ENCODE measurements at regions not wholly inside any gene's neighbourhood (a gene's known extent, or its start where the extent isn't known, plus 50 kb on each side); places are given as distances from the start of the nearest gene placed in this dataset.

GRCh38 chr4:17220816-17221215, 291.1 kb downstream of the QDPR start:
- TF ChIP-seq CTCF (conservative IDR thresholded peaks at IDR 0.05; ENCODE audit: low read depth in 2 of 2): no peak
- TF ChIP-seq POLR2AphosphoS5 (IDR thresholded peaks at IDR 0.05; ENCODE audit: low read depth): no peak
- TF ChIP-seq REST (IDR thresholded peaks at IDR 0.05; ENCODE audit: unreplicated experiment): no peak
- no peak for TF ChIP-seq ZNF462 (CRISPR knock-in tag; IDR thresholded peaks at IDR 0.05)
- no peak for TF ChIP-seq EZH2phosphoT487 (IDR thresholded peaks at IDR 0.05; ENCODE audit: unreplicated experiment)
- TF ChIP-seq NANOG (IDR thresholded peaks at IDR 0.05; ENCODE audit: borderline replicate concordance): no peak

Measured in GM23338 (cell line).